Fibroblast of the aortic adventitia (primary cell): ENCODE measurements at regions not wholly inside any gene's neighbourhood (a gene's known extent, or its start where the extent isn't known, plus 50 kb on each side); places are given as distances from the start of the nearest gene placed in this dataset.

Experiments used
- DNase-seq: peaks from one replicate; pipeline ENCODE4 v3.0.0-alpha.2; 2010; ENCODE audit warnings: low read depth
- H3K4me3 ChIP-seq: 2 replicates; pipeline ENCODE4 v1.5.1; 2011; ENCODE audit warnings: low read depth, mild to moderate bottlenecking, control low read depth, low read length, moderate library complexity
- CTCF ChIP-seq: IDR thresholded peaks from 2 replicates; pipeline ENCODE4 v1.5.1; 2011; ENCODE audit warnings: mild to moderate bottlenecking, low read length, control low read depth, inconsistent platforms; ENCODE audit not compliant: insufficient read depth

- no peak for TF ChIP-seq CTCF
- DNase-seq: no peak
- no peak overlapping the region for H3K4me3 ChIP-seq
Measured at GRCh38 chr2:104163611-104164130, 690.2 kb upstream of the POU3F3 start.

GRCh38 chr2:104164721-104165252, 689.1 kb upstream of the POU3F3 start:
- no peak overlapping the region for H3K4me3 ChIP-seq
- DNase-seq: no peak
- no peak for TF ChIP-seq CTCF

- no peak for TF ChIP-seq CTCF
- H3K4me3 ChIP-seq: no peak overlapping the region
- no peak for DNase-seq
Measured at GRCh38 chr2:104177179-104177578, 676.7 kb upstream of the POU3F3 start.

GRCh38 chr2:104179644-104180043, 674.3 kb upstream of the POU3F3 start:
- no peak for DNase-seq
- no peak for TF ChIP-seq CTCF
- no peak overlapping the region for H3K4me3 ChIP-seq

GRCh38 chr2:104200533-104201168, 653.3 kb upstream of the POU3F3 start:
- no peak overlapping the region for H3K4me3 ChIP-seq
- DNase-seq: no peak
- no peak for TF ChIP-seq CTCF

GRCh38 chr2:104213758-104214157, 640.2 kb upstream of the POU3F3 start:
- no peak overlapping the region for H3K4me3 ChIP-seq
- DNase-seq: no peak
- TF ChIP-seq CTCF: no peak
